ENCODE measurements at regions not wholly inside any gene's neighbourhood (a gene's known extent, or its start where the extent isn't known, plus 50 kb on each side); places are given as distances from the start of the nearest gene placed in this dataset.

- no peak for TF ChIP-seq CTCF (IDR thresholded peaks at IDR 0.05)
- no peak overlapping the region for H3K4me3 ChIP-seq
- ATAC-seq (no peak), DNase-seq (no peak)
- H3K36me3 ChIP-seq: no peaks in the 10 kb centered on the region
- H3K27ac ChIP-seq: no peak overlapping the region
- H3K9me3 ChIP-seq: no peaks in the 10 kb centered on the region
- intact Hi-C loops (cut with DNase I): no loop called here
- no peaks in the 10 kb centered on the region for H3K4me1 ChIP-seq
- no peaks in the 10 kb centered on the region for H3K27me3 ChIP-seq
Observed at GRCh38 chr14:81681541-81681940, 147.9 kb upstream of the SEL1L start.

- no peak for DNase-seq
- no peak for TF ChIP-seq CTCF (IDR thresholded peaks at IDR 0.05)
- intact Hi-C loops (cut with DNase I): no loop called here
- H3K9me3 ChIP-seq: no peaks in the 10 kb centered on the region
- no peaks in the 10 kb centered on the region for H3K36me3 ChIP-seq
- H3K27me3 ChIP-seq: no peaks in the 10 kb centered on the region
- H3K4me3 ChIP-seq: no peak overlapping the region
- H3K4me1 ChIP-seq: no peaks in the 10 kb centered on the region
- ATAC-seq: no peak
- no peak overlapping the region for H3K27ac ChIP-seq
Observed at GRCh38 chr14:81682134-81682533, 148.5 kb upstream of the SEL1L start.

- H3K36me3 ChIP-seq: no peaks in the 10 kb centered on the region
- no peak for ATAC-seq
- H3K27ac ChIP-seq: no peak overlapping the region
- no peak for DNase-seq
- no peaks in the 10 kb centered on the region for H3K27me3 ChIP-seq
- intact Hi-C loops (cut with DNase I): no loop called here
- H3K4me3 ChIP-seq: no peak overlapping the region
- H3K9me3 ChIP-seq: no peaks in the 10 kb centered on the region
- H3K4me1 ChIP-seq: no peaks in the 10 kb centered on the region
- TF ChIP-seq CTCF (IDR thresholded peaks at IDR 0.05): no peak
Observed at GRCh38 chr14:81682701-81683100, 149.0 kb upstream of the SEL1L start.

GRCh38 chr14:81684696-81685095, 151.0 kb upstream of the SEL1L start:
- H3K27me3 ChIP-seq: no peaks in the 10 kb centered on the region
- no peak for TF ChIP-seq CTCF (IDR thresholded peaks at IDR 0.05)
- no peaks in the 10 kb centered on the region for H3K36me3 ChIP-seq
- no peak overlapping the region for H3K27ac ChIP-seq
- no peak for DNase-seq
- intact Hi-C loops (cut with DNase I): no loop called here
- no peaks in the 10 kb centered on the region for H3K9me3 ChIP-seq
- H3K4me1 ChIP-seq: no peaks in the 10 kb centered on the region
- no peak overlapping the region for H3K4me3 ChIP-seq
- ATAC-seq: no peak

- no peak for DNase-seq
Observed at GRCh38 chr14:81686512-81686911, 152.9 kb upstream of the SEL1L start.

More at GRCh38 chr14:81686512-81686911, 152.9 kb upstream of the SEL1L start:
- no peak for TF ChIP-seq CTCF (IDR thresholded peaks at IDR 0.05)
- H3K36me3 ChIP-seq: no peaks in the 10 kb centered on the region
- no peaks in the 10 kb centered on the region for H3K27me3 ChIP-seq
- intact Hi-C loops (cut with DNase I): no loop called here
- no peaks in the 10 kb centered on the region for H3K9me3 ChIP-seq
- no peak overlapping the region for H3K4me3 ChIP-seq
- H3K4me1 ChIP-seq: no peaks in the 10 kb centered on the region
- ATAC-seq: no peak
- H3K27ac ChIP-seq: no peak overlapping the region
